NOMO-1 (cell line): ENCODE measurements at regions not wholly inside any gene's neighbourhood (a gene's known extent, or its start where the extent isn't known, plus 50 kb on each side); places are given as distances from the start of the nearest gene placed in this dataset.
"Not testable (repeated sequence)": the region's sequence is repeated elsewhere in the genome, so short reads cannot be mapped to it uniquely, and the experiment has no call there.

Experiments
- DNase-seq, 2 experiments: peaks; one replicate each; lab custom pipeline; 2025; ENCODE audit not compliant: unreplicated experiment in 2 of 2; lab: John Stamatoyannopoulos, UW

DNA sequence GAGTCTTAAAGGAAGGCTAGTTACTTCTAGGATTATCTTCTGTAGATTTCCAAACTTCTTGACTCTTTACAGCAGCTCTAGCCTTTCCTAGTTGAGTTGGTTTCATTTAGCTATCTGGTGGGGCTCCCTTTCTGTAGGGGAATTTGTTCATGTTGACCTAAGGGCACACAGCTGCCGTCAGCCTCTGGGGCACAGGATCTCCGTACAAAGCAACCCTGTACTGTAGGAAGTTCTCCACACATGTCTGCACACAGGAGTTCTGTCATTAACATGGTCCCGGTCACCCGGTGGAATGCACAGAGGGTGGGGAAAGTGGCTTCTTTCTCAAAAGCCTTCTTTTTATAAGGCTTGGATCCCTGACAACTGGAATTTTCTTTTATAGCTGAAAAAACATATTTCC, 88.7 kb upstream of the TNIK start:
- DNase-seq, result no peak

DNA sequence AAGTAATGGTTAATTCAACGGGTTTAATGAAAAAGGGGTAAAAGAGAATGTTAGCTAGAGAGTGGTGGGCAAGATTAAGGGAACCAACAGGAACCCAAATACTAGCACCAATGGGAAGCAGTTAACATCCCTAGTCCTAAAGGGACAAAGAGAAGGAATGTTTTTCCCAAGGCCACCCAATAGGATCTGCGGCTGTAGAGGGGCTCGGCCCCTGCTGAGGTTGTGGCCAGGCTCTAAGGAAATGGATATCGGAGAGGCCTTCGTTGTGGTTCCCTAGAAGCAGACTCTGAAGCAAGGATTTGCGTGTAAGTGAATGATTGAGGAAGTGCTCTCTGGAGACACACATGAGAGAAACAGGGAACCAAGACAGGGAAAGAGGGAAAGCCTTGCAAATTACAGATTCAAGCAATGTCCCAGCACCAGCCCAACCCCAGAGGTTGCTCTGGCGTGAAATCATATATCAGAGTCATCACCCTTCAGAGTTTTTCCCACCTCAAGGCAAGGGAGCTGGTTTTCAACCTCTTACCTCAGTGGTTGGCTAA, 83.6 kb upstream of the TNIK start:
- peak in 1 of 2 experiments; percentile 10 for DNase-seq

DNA sequence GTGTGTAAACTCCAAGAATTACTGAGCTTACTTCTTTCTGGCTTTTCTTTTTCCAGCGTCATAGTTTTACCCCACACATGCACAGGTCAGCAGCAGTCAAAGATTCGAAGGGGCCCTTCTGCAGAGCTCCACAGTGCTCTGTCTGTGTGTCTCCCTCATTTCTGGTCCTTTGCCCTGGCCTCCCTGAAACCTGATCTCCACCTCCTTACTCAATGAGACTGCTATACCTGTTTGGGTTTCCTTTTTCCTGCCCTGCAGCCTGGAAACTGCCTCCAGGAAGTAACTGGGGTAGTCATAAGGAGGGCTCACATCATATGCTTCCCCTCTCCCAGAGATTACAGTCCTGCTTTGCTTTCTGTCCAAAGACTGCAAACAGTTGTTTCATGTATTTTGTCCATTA, 82.8 kb upstream of the TNIK start:
- no peak for DNase-seq

DNA sequence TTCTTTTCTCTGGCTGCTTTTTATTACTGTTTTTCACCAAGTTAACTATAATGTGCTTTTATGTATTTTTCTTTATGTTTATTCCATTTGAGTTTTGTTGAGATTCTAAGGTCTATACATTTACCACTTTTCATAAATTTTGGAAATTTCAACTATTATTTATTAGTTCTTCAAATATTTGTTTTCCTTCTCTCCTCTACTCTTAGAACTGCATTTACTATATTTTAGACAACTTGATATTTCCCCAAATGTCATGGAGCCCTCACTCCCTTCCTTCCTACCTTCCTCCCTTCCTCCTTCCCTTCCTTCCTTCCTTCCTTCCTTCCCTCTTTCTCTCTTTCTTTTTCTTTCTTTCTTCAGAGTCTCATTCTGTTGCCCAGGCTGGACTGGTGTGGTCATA, 81.4 kb upstream of the TNIK start:
- DNase-seq, result no peak

DNA sequence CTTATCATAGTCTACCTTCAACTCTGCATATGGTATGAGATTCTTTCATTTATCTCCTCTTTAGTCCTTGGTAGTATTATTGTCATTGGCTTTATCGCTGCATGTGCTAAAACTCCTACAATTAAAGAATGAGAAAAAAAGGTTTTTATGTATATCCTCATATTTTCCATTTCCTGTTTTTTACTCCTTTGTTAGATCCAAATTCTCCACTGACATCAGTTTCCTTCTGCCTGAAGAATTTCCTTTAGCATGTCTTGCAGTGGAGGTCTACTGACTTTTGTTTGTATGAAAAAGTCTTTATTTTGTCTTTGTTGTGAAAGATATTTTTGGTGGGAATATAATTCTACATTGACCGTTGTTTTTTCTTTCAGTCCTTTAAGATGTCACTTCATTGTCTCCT, 81.0 kb upstream of the TNIK start:
- DNase-seq, result no peak

DNA sequence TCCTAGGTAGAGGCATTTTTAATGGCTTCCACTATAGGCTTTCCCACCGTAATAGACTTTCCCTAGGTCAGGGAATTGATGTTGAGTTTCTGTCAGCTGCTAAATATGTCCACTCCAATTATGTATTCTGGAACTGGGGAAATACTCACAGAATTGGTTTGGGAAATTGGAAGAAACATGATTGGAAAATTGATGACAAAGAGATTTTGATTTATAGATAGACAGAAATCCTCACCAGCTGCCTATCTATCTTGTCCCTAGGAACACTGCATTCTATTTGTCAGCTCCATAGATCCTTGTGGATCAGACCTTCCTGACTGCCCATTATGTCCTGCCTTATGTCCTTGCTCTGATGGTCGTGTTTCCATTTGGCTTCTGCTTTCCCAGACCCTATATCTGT, 75.6 kb upstream of the TNIK start:
- DNase-seq, result no peak

DNA sequence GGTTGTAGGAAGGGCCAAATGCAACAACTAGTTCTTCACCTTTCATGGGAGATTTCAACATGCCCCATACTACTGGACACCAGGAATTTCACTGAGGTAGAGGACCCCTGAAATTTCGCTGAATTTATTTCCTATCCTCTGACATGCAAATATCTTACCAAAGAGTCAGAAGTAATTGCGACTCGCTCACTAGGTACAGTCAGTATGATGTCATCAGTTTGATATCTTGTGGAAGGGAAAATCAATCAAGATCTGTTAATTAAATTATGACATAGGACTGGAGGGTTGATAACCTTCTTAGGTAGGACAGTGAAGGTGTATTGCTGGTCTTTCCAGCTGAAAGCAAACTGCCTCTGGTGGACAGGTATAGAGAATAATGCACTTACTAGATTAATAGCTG, 74.9 kb upstream of the TNIK start:
- DNase-seq, result no peak

DNA sequence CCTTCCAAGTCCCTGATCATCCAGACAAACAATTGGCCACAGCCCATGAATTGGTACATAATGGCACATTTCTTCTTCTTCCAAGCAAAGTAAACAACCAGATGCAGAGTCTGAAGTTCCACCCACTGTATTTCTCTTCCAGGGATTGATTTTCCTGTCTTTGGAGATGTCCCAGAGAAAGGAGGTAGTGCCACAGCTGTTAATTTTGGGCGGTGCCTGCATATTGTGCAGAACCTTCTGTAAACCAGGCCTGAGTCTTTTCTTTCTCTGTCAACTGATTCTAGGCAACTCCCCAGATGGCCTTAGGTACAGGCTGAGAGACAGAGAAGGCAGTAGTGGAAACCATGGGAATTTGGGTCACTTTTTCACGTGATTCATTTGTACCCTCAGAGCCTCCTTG, 73.5 kb upstream of the TNIK start:
- DNase-seq, result no peak

DNA sequence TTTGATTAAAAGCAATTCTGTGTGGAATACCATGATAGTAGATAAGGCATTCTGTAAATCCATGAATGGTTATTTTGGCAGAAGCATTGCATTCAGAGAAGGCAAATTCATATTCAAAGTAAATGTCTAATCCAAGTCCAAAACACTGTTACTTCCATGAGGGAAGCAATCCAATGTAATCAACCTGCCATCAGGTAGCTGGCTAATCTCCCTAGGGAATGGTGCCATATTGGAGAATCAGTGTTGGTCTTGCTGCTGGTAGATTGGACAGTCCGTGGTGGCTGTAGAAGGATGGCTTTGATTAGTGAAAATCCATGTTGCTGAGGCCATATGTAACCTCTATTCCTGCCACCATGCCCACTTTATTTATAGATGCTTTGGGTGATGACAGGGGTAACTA, 72.1 kb upstream of the TNIK start:
- DNase-seq, result no peak

DNA sequence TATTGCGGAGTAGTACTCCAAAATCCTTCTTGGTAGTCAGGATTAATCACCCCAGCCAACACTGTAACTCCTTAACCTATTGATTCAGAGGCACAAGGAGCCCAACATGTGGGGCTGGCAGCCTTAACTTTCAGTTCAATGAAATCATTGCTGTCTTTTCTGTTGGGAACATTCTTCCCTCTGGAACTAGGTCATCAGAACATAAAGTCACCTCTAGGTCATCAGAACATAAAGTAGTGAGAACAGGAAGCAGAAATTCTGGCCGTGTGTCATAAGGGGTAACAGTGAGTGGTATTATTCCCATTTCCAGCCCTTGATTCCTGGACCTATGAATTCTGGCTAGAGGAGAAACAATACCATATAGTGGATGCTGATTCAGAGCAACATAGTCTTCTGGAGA, 71.5 kb upstream of the TNIK start:
- DNase-seq, result no peak

DNA sequence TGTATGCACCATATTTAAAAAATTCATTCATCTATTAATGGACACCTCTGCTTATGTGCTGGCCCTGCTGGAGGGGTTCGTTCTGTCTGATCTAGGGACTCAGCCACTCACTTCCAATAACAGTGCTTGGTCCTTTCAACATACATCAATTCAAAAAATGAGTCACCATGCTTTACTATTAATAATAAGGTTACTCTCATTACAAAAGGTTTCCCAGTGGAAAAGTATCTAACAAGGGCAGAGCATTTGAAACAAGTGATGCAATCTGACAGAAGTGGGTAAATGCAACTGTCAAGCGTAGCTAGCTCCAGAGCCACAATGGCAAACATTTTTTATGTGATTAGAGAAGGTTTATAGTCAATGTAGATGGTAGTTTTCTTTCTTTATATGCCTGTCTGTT, 67.9 kb upstream of the TNIK start:
- no peak for DNase-seq

DNA sequence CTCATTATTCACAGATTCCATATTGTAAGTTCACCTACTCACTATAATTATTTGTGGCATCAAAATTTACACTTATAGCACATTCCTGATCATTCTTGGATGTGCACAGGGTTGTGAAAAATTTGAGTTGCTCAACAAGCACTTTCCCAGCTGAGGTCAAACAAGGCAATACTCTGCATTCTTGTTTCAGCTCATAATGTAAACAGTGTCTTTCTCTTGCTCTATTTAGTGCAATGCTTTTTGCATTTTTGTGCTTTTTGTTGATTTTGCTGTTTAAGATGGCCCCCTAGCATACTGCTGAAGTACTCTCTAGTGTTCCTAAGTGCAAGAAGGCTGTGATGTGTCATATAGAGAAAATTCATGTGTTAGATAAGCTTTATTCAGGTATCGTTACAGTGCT, 66.7 kb upstream of the TNIK start:
- no peak for DNase-seq

DNA sequence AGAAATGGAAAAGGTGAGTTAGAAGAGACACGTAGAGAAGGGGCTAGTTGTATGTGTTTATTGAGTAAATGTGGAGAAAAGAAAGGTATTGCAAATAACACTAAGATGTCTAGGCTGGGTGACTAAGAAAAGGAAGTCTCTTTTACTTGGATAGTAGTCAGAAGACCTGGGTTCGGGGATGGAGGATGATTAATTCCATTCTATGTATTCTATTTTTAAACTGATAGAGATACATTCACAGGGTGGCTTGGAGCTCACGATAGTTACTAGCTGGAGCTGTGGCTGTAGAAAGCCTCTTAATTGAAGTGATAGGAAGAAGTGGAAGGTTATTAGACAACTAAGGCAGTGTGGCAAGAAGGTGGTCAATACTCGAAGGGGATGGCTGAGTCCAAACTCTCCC, 65.9 kb upstream of the TNIK start:
- no peak for DNase-seq

DNA sequence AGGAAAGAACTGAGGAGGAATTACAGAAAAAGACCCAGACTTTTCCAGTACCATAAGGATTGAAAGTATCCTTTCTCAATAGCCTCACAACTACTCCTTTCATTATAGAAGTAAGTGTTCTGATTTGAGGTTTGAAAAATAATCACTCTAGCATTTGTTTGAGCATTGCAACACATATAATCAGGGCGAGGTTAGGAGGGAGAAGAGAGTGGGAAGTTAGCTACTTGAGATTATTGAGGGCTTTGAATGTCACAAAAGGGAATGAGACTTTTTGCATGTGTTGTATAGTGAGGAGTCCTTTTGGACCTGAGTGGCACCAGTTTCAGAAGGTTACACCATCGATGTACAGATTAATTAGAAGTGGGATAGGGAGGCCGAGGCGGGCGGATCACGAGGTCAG, 65.2 kb upstream of the TNIK start:
- DNase-seq, result no peak

DNA sequence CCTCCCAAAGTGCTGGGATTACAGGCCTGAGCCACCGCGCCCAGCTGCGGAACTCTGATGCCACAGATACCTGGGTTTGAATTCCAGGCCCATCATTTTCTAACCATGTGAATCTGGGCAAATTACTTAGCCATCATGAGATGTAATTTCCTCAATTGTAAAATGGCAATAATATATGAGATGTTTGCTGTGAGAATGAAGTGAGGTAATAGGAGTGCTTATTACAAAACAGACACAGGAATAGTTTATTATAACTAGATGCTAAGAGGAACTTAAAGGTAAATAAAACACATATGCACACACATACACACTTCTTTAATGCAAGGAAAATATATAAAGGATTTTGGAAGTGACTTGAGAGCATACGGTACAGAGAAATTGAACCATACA, 64.7 kb upstream of the TNIK start:
- DNase-seq, result no peak

DNA sequence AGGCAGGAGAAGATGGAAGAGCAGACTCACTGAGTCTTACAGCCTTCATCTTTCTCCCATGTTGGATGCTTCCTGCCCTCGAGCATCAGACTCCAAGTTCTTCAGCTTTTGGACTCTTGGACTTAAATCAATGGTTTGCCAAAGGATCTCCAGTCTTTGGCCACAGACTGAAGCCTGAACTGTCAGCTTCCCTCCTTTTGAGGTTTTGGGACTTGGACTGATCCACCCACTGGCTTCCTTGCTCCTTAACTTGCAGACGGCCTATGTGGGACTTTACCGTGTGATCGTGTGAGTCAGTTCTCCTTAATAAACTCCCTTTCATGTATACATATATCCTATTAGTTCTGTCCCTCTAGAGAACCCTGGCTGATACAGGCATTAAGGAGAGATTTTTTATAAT, 62.4 kb upstream of the TNIK start:
- no peak for DNase-seq

DNA sequence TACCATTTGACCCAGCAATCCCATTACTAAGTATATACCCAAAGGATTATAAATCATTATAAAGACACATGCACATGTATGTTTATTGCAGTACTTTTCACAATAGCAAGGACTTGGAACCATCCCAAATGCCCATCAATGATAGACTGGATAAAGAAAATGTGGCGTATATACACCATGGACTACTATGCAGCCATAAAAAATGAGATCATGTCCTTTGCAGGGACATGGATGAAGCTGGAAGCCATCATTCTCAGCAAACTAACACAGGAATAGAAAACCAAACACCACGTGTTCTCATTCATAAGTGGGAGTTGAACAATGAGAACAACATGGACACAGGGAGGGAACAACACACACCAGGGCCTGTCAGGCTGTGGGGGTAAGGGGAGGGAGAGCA, 59.2 kb upstream of the TNIK start:
- not testable (repeated sequence) for DNase-seq

DNA sequence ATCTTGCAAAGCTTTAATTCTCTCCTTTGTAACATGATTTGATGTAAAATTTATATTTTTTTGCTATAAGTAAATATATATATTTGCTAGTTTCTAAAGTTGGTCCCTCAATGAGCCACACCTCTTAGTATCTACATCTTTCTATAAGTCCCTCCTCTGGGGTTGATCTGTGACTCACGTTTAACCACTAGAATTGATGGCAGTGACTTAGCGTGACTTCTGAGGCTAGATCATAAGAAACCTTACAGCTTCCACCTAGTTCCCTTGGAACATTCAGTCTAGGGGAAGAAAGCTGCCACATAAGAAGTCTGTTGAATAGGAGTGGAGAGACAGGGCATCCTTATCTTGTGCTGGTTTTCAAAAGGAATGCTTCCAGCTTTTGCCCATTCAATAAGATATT, 56.6 kb upstream of the TNIK start:
- DNase-seq, result no peak

DNA sequence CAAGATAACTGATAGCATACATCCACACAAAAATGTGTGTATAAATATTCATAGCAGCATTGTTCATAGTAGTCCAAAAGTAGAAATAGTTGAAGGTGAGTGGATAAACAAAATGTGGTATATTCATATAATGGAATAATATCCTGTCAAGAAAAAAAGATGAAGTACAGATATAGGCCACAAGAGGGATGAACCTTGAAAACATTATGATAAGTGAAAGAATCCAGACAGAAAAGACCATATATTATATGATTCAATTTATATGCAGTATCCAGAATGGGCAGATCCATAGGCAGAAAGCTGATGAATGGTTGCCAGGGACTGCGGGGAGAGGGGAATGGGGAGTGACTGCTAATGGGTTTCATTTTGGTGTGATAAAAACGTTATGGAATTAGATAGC, 54.3 kb upstream of the TNIK start:
- DNase-seq, result no peak

DNA sequence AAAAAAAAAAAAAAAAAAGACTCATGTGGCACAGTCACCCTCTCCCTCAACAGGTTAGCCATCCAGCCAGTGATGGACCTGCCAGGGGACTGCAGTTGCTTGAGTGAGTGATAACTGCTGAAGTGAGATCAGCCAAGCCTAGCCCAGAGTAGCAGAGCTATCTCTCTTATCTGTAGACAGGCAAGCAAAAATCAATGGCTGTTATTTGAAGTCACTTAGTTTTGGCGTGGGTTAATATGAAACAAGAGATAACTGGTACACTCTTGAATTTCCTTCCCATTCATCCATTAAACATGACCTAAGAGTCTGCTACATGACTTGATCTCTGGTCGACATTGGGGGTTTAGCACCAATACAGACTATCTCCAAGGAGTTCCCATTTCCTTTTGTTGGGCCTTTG, 51.2 kb upstream of the TNIK start:
- DNase-seq, result no peak
